ENCODE measurements at regions not wholly inside any gene's neighbourhood (a gene's known extent, or its start where the extent isn't known, plus 50 kb on each side); places are given as distances from the start of the nearest gene placed in this dataset.

- TF ChIP-seq CTCF (IDR thresholded peaks at IDR 0.05) (no peak), POLR2A (IDR thresholded peaks at IDR 0.05) (no peak)
Measured at GRCh38 chr2:12097859-12098258, 351.4 kb downstream of the LPIN1 start.

All from Peyer's patch (tissue), 4 donors.